HepG2 (cell line): ENCODE measurements at regions not wholly inside any gene's neighbourhood (a gene's known extent, or its start where the extent isn't known, plus 50 kb on each side); places are given as distances from the start of the nearest gene placed in this dataset.

Experiments
- AHDC1 ChIP-seq: sonication (generic); formaldehyde crosslinking; IDR thresholded peaks from 2 replicates; pipeline ENCODE4 v1.5.1; 2020; ENCODE audit warnings: mild to moderate bottlenecking, missing genetic modification reagents, borderline replicate concordance
- ARID5B ChIP-seq: IDR thresholded peaks from 2 replicates; pipeline ENCODE4 v1.4.0; 2020; ENCODE audit warnings: mild to moderate bottlenecking, missing genetic modification reagents
- ATF3 ChIP-seq: sonication (generic); formaldehyde crosslinking; IDR thresholded peaks from 2 replicates; pipeline ENCODE4 v1.4.0; 2020; ENCODE audit warnings: missing genetic modification reagents
- CREM ChIP-seq, 2 experiments: sonication (generic) in 1 of 2; formaldehyde crosslinking in 1 of 2; IDR thresholded peaks; 2 replicates each; pipeline versions ENCODE4 v1.4.0 to v1.6.1; 2016 to 2020; ENCODE audit warnings: antibody characterized with exemption in 1 of 2, mild to moderate bottlenecking in 1 of 2, missing genetic modification reagents in 1 of 2
- EP300 ChIP-seq, 3 experiments: sonication (generic) in 1 of 3; formaldehyde crosslinking in 1 of 3; IDR thresholded peaks; 2 replicates each; pipeline versions ENCODE4 v1.5.1 to v1.6.1; 2011 to 2020; ENCODE audit warnings: low read depth in 2 of 3, low read length in 2 of 3, borderline replicate concordance in 1 of 3, improper control_type of control experiment in 1 of 3, mild to moderate bottlenecking in 1 of 3, missing genetic modification reagents in 1 of 3, moderate library complexity in 1 of 3
- FOSL2 ChIP-seq: sonication (generic); formaldehyde crosslinking; IDR thresholded peaks from 2 replicates; pipeline ENCODE4 v1.4.0; 2020; ENCODE audit warnings: missing genetic modification reagents
- HOMEZ ChIP-seq: IDR thresholded peaks from 2 replicates; pipeline ENCODE4 v1.6.1; 2016; ENCODE audit warnings: low read depth
- POGK ChIP-seq: sonication (generic); formaldehyde crosslinking; conservative IDR thresholded peaks from 2 replicates; pipeline ENCODE4 v1.8.0; 2022; ENCODE audit warnings: mild to moderate bottlenecking, moderate library complexity, missing genetic modification reagents
- RXRB ChIP-seq: IDR thresholded peaks from 2 replicates; pipeline ENCODE4 v1.6.1; 2016; ENCODE audit warnings: borderline replicate concordance, missing genetic modification reagents, missing compliant biosample characterization
- ZNF567 ChIP-seq: sonication (generic); formaldehyde crosslinking; IDR thresholded peaks from 2 replicates; pipeline ENCODE4 v1.8.1; 2023; ENCODE audit warnings: mild to moderate bottlenecking, missing genetic modification reagents, borderline replicate concordance

- TF ChIP-seq AHDC1 (CRISPR knock-in tag) (peak; percentile 79; the same call in 1 of the 2 replicates), POGK (CRISPR knock-in tag) (peak; percentile 67; the same call in 1 of the 2 replicates), CREM (IDR thresholded peaks at IDR 0.05) (peak; percentile 44; the same call in 1 of the 2 replicates), CREM (CRISPR knock-in tag; IDR thresholded peaks at IDR 0.05) (no peak), HOMEZ (CRISPR knock-in tag) (peak; percentile 50; the same call in 1 of the 2 replicates), ZNF567 (CRISPR knock-in tag) (no peak), EP300 (IDR thresholded peaks at IDR 0.05; ENCODE audit: low read depth in 2 of 2, low read length in 2 of 2) (peak in 1 of 2 experiments; percentile 60; a peak in 2 of 4 replicates), EP300 (CRISPR knock-in tag; IDR thresholded peaks at IDR 0.05; ENCODE audit: borderline replicate concordance) (no peak), ARID5B (CRISPR knock-in tag) (peak; percentile 61), RXRB (CRISPR knock-in tag) (0 out of 2 replicates have a peak, but pooled peaks have one; percentile 38), ATF3 (peak; percentile 55; the same call in 1 of the 2 replicates), FOSL2 (CRISPR knock-in tag) (peak; percentile 61)
These were observed 173.7 kb downstream of the HNMT start (continued) for GRCh38 chr2:138137949-138138348.
